GM10266 (cell line): ENCODE measurements at regions not wholly inside any gene's neighbourhood (a gene's known extent, or its start where the extent isn't known, plus 50 kb on each side); places are given as distances from the start of the nearest gene placed in this dataset.

Experiments
- DNase-seq: peaks from one replicate; pipeline ENCODE4 v3.0.0; 2012; ENCODE audit errors: extremely low spot score
- TF ChIP-seq, protein P1 (sequence below): IDR thresholded peaks from 2 replicates; pipeline ENCODE4 v1.5.1; 2012; ENCODE audit warnings: mild to moderate bottlenecking, low read depth; ENCODE audit not compliant: control insufficient read depth, insufficient read depth; ENCODE audit errors: missing control alignments

DNA sequence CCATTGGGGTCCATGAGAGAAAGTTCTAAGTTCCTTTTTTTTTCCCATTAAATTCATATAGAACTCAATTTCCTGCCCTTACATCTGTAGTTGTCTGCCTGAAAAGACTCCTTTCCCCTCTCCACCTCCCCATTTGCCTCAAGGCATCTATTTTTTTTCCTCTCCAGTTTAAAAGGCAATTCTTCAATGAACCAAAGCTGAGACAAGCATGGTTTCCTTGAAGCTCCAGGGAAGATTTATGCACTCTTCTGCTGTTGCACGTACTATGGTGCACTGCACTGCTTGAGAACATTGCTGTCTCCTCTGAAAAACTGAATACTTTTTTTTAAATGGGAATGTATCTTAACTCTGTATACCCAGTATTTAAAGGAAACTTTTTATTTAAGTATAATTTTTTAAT lies 465.2 kb downstream of the CD83 start:
- DNase-seq = no peak
- TF ChIP-seq, protein P1, sequence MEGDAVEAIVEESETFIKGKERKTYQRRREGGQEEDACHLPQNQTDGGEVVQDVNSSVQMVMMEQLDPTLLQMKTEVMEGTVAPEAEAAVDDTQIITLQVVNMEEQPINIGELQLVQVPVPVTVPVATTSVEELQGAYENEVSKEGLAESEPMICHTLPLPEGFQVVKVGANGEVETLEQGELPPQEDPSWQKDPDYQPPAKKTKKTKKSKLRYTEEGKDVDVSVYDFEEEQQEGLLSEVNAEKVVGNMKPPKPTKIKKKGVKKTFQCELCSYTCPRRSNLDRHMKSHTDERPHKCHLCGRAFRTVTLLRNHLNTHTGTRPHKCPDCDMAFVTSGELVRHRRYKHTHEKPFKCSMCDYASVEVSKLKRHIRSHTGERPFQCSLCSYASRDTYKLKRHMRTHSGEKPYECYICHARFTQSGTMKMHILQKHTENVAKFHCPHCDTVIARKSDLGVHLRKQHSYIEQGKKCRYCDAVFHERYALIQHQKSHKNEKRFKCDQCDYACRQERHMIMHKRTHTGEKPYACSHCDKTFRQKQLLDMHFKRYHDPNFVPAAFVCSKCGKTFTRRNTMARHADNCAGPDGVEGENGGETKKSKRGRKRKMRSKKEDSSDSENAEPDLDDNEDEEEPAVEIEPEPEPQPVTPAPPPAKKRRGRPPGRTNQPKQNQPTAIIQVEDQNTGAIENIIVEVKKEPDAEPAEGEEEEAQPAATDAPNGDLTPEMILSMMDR = no peak

DNA sequence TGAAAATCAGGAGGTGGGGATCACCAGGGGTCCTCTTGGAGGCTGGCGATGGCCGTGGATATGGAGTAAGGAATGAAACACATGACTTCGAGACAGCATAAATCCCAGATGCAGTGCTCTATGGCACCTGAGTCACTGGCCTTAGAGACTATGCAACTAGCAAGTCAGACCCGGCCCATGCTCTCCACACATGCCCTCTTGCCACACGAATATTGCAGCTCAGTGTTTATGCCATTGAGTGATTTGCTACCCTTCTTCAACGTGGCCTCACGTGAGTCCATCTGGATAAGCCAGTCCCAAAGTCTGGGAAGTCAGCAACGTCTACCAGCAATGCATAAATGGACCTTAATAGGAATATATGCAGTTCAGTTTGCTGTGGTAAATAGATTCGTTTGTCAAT lies 466.3 kb downstream of the CD83 start:
- DNase-seq = no peak
- TF ChIP-seq, protein P1 = no peak

DNA sequence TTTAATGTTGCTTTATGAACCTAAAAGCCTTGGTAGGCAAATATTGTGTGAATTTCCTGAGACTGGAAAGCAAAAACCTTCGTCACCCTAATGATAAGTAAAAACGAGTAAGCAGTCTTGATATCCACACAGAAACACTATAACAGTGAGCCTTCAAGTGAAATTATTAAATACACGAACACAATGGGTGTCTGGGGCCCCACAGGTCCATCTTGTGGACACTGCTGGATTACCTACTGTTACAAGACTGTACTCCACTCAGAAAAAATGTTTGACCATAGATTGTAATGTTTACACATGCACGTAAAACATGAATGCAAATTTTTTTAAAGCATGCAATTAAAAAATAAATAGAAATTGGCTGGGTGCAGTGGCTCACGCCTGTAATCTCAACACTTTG lies 466.9 kb downstream of the CD83 start:
- TF ChIP-seq, protein P1 = no peak
- no peak for DNase-seq

DNA sequence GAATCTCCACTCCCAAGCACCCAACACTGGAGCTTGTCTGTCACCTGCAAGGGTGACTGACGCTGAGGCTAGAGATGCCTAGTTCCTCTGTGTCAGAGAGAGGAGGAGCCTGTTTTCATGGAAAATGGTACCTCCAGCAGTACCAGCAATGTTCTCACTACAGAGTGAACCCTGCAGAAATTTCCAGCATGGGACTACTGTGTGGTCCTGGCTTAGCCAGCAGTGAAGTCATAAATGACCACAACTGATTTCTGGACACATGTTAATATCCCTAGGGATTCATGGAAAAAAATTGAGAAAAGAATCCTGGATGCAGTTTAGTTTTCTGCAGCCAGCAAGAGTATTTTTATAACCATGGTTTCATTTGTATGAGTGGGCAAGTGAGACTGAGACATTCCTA lies 468.1 kb downstream of the CD83 start:
- TF ChIP-seq, protein P1 = no peak
- no peak for DNase-seq

DNA sequence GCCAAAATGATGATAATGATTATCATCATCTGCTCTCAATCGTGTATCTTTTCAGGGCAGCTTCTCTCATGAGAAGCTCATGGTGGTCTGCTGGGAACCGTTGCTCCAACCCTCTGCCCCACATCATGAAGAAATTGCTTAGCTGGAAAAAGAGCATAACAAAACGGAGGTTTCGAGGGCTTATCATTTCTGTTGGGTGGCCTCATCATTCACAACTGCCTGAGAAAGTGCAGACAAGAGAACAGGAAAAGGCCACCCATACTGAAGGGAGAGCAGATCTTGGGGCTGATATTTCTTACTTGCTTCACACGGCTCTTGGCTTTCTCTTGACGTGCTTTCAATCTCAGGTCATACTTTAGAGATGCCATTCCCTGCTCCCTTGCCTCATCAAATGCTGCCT lies 471.6 kb downstream of the CD83 start:
- TF ChIP-seq, protein P1 = no peak
- no peak for DNase-seq

DNA sequence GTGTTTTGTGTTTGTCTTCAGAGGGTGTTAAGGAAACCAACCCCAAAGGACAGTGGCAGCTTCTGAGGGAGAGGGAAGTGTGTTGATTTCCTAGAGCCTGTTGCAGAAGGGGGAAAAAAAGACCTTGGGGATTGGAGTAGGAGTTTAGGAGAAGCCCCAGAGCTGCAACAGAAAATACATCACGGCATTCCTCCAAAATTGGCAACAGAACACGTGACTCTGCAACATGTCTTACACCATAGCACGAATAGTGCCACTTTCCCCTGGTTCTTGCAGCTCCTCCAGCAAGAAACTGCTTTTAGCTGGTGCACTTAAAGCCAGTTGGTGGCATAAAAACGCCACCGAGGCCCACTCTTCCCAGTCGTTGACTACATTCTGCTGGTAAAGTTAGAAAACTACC lies 473.0 kb downstream of the CD83 start:
- TF ChIP-seq, protein P1 = no peak

DNA sequence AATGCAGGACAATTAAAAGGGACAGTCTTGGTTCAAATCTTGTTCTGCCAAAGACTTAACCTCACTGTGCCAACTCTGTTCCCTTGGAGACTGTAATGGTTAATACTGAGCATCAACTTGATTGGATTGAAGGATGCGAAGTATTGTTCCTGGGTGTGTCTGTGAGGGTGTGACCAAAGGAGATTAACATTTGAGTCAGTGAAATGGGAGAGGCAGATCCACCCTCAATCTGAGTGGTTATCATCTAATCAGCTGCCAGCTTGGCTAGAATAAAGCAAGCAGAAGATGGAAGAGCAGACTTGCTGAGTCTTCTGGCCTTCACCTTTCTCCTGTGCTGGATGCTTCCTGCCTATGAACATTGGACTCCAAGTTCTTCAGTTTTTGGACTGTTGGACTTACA lies 474.4 kb downstream of the CD83 start:
- TF ChIP-seq, protein P1 = no peak
- no peak for DNase-seq

More for the DNA sequence above, 473.0 kb downstream of the CD83 start:
- DNase-seq = no peak
